ENCODE measurements at regions not wholly inside any gene's neighbourhood (a gene's known extent, or its start where the extent isn't known, plus 50 kb on each side); places are given as distances from the start of the nearest gene placed in this dataset.

- TF ChIP-seq POLR2A (IDR thresholded peaks at IDR 0.05; ENCODE audit: low read length), result no peak
- no peak for TF ChIP-seq GATA1 (IDR thresholded peaks at IDR 0.05; ENCODE audit: low read depth, low read length)
Observed at GRCh38 chr12:28681980-28682379, 467.1 kb upstream of the FAR2 start.

Data from erythroblast (primary cell).